GM12864 (cell line): ENCODE measurements at regions not wholly inside any gene's neighbourhood (a gene's known extent, or its start where the extent isn't known, plus 50 kb on each side); places are given as distances from the start of the nearest gene placed in this dataset.

Experiments
- DNase-seq: peaks from one replicate; pipeline ENCODE4 v3.0.0-alpha.2; 2011; ENCODE audit warnings: low read depth
- H3K4me3 ChIP-seq: 2 replicates; pipeline ENCODE4 v1.5.1; 2011; ENCODE audit warnings: mild to moderate bottlenecking, low read depth, low read length, control low read depth
- CTCF ChIP-seq: IDR thresholded peaks from 2 replicates; pipeline ENCODE4 v1.5.1; 2011; ENCODE audit warnings: low read depth, mild to moderate bottlenecking, moderate library complexity, low read length, control low read depth, inconsistent platforms; ENCODE audit errors: missing control alignments

GRCh38 chr6:144990784-144991183, 705.6 kb downstream of the UTRN start:
- no peak for DNase-seq
- TF ChIP-seq CTCF: no peak
- H3K4me3 ChIP-seq: no peak overlapping the region

- no peak overlapping the region for H3K4me3 ChIP-seq
- no peak for TF ChIP-seq CTCF
- no peak for DNase-seq
Observed at GRCh38 chr6:144993870-144994269, 708.7 kb downstream of the UTRN start.

GRCh38 chr6:144997996-144998395, 712.9 kb downstream of the UTRN start:
- TF ChIP-seq CTCF: no peak
- no peak for DNase-seq

GRCh38 chr6:144999127-144999526, 714.0 kb downstream of the UTRN start:
- H3K4me3 ChIP-seq: no peak overlapping the region
- TF ChIP-seq CTCF: no peak
- DNase-seq: no peak

More at GRCh38 chr6:144997996-144998395, 712.9 kb downstream of the UTRN start:
- no peak overlapping the region for H3K4me3 ChIP-seq

GRCh38 chr6:145003145-145003544, 718.0 kb downstream of the UTRN start:
- DNase-seq: no peak
- no peak overlapping the region for H3K4me3 ChIP-seq
- TF ChIP-seq CTCF: no peak

- H3K4me3 ChIP-seq: no peak overlapping the region
- no peak for TF ChIP-seq CTCF
- DNase-seq: no peak
Observed at GRCh38 chr6:145006914-145007313, 721.8 kb downstream of the UTRN start.

- TF ChIP-seq CTCF: no peak
- no peak for DNase-seq
- H3K4me3 ChIP-seq: no peak overlapping the region
Observed at GRCh38 chr6:145008715-145009114, 723.6 kb downstream of the UTRN start.
